Uterus (tissue), 3 donors: ENCODE measurements at regions not wholly inside any gene's neighbourhood (a gene's known extent, or its start where the extent isn't known, plus 50 kb on each side); places are given as distances from the start of the nearest gene placed in this dataset.

Experiments used
- DNase-seq, 2 donors: peaks; one replicate each; pipeline ENCODE4 v3.0.0-alpha.2; 2019 to 2020
- H3K27ac ChIP-seq, 2 donors: fragments of 200-600 bp; sonication (generic); 1 replicate in 1 of 2; 2 replicates in 1 of 2; pipeline ENCODE4 v1.5.1; 2016 to 2018
- H3K27me3 ChIP-seq, 2 donors: fragments of 200-600 bp; sonication (generic); one replicate each; pipeline ENCODE4 v1.5.1; 2018 to 2019; ENCODE audit warnings: control low read depth in 1 of 2
- H3K36me3 ChIP-seq, 2 donors: fragments of 200-600 bp; sonication (generic); one replicate each; pipeline ENCODE4 v1.5.1; 2019; ENCODE audit warnings: control low read depth in 1 of 2
- H3K4me1 ChIP-seq, 2 donors: fragments of 200-600 bp; sonication (generic); one replicate each; pipeline ENCODE4 v1.5.1; 2018 to 2019; ENCODE audit warnings: control low read depth in 1 of 2
- H3K4me3 ChIP-seq, 2 donors: fragments of 200-600 bp; sonication (generic); 1 replicate in 1 of 2; 2 replicates in 1 of 2; pipeline ENCODE4 v1.5.1; 2018 to 2019; ENCODE audit warnings: mild to moderate bottlenecking in 1 of 2
- H3K9me3 ChIP-seq, 2 donors: fragments of 200-600 bp; sonication (generic); one replicate each; pipeline ENCODE4 v1.5.1; 2019; ENCODE audit warnings: control low read depth in 1 of 2
- POLR2A ChIP-seq, 2 donors: fragments of 450-650 bp; IDR thresholded peaks; one replicate each; pipeline ENCODE4 v1.6.1; 2016; ENCODE audit warnings: antibody characterized with exemption in 2 of 2, mild to moderate bottlenecking in 1 of 2, moderate library complexity in 1 of 2
- intact Hi-C: fragments of 100-400 bp; cut with DNase I; formaldehyde crosslinking; loops from one replicate; pipeline ENCODE4 v1.15.1; 2023; ENCODE audit warnings: low total_unique reads
- TF ChIP-seq, protein P1 (sequence below), 4 experiments: fragments of 200-600 bp in 2 of 4; fragments of 450-650 bp in 2 of 4; sonication (generic) in 2 of 4; IDR thresholded peaks; one replicate each; pipeline ENCODE4 v1.5.1; 2016 to 2019; ENCODE audit warnings: antibody characterized with exemption in 4 of 4, mild to moderate bottlenecking in 2 of 4, moderate library complexity in 1 of 4
- donor health status: DM: yes; HTN: yes; CAD: no.

DNA sequence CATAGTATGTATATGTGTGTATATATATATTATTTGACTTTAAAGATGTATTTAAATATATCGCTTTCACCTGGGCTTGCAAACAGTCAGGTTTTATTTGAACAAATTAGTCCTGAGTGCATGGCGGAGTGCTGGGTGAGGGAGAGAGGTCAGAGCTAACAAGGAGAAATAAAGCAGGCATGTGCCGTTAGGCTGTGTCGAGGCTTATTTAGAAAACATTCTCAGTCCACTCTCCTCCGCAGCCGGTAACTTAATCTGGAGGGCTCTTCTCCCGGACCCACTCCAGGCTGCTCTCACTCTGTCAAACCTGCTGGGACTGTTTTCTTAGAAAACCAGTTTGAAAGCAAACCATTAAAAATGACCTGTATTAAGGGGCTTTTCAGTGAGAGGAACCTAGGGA lies 455.9 kb downstream of the MN1 start:
- intact Hi-C loops: no loop called here
- Histone ChIP-seq H3K27ac (no peak overlapping the region), H3K9me3 (peaks cover 0 to 3% of the 10 kb centered on the region in 2 donors), H3K36me3 (no peaks in the 10 kb centered on the region), H3K27me3 (no peaks in the 10 kb centered on the region), H3K4me3 (no peak overlapping the region), H3K4me1 (no peaks in the 10 kb centered on the region)
- DNase-seq: no peak
- no peak for TF ChIP-seq POLR2A (IDR thresholded peaks at IDR 0.05)
- TF ChIP-seq, protein P1, sequence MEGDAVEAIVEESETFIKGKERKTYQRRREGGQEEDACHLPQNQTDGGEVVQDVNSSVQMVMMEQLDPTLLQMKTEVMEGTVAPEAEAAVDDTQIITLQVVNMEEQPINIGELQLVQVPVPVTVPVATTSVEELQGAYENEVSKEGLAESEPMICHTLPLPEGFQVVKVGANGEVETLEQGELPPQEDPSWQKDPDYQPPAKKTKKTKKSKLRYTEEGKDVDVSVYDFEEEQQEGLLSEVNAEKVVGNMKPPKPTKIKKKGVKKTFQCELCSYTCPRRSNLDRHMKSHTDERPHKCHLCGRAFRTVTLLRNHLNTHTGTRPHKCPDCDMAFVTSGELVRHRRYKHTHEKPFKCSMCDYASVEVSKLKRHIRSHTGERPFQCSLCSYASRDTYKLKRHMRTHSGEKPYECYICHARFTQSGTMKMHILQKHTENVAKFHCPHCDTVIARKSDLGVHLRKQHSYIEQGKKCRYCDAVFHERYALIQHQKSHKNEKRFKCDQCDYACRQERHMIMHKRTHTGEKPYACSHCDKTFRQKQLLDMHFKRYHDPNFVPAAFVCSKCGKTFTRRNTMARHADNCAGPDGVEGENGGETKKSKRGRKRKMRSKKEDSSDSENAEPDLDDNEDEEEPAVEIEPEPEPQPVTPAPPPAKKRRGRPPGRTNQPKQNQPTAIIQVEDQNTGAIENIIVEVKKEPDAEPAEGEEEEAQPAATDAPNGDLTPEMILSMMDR (IDR thresholded peaks at IDR 0.05): no peak

DNA sequence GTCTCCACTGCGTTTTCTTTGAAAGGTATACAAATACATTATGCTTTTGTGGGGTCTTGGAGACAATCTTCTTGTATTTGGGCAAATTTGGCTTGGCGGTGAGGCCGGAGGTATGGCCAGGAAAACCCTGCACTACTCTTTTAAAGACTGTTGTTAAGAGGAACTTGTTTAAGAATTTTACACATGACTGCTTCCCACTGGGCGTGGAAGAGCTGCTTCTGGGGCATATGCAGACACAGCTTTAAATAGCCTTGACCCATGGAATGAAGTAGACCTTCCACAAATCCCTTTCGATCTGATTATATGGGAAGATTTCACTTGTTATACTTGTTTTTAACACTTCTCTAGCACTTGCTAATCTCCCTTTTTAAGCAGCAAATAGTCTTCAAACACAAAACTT lies 453.6 kb downstream of the MN1 start:
- Histone ChIP-seq H3K4me3 (no peak overlapping the region), H3K4me1 (no peaks in the 10 kb centered on the region), H3K36me3 (no peaks in the 10 kb centered on the region), H3K27me3 (no peaks in the 10 kb centered on the region), H3K9me3 (no peaks in the 10 kb centered on the region), H3K27ac (no peak overlapping the region)
- TF ChIP-seq, protein P1 (IDR thresholded peaks at IDR 0.05): no peak
- TF ChIP-seq POLR2A (IDR thresholded peaks at IDR 0.05): no peak
- intact Hi-C loops: no loop called here
- no peak for DNase-seq

DNA sequence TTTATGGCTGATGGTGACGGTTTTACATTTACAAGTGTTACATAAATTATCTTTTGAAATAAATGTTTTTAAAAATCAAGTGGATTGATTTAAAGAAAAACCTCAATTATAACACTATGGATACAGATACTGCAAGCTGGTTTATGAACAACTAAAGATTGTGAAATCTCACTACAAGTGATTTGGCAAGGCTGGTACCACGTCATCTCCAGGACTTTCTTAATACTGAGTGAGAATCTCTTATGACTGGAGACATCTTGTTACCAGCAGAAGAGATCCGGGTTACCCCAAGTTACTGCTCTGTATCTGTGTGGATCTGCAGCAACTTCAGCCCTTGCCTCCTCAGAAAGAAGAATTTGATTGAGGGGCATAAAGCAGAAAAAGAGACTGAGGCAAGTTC lies 452.9 kb downstream of the MN1 start:
- Histone ChIP-seq H3K9me3 (no peaks in the 10 kb centered on the region), H3K4me1 (no peaks in the 10 kb centered on the region), H3K27me3 (no peaks in the 10 kb centered on the region), H3K36me3 (no peaks in the 10 kb centered on the region), H3K27ac (no peak overlapping the region), H3K4me3 (no peak overlapping the region)
- intact Hi-C loops: no loop called here
- TF ChIP-seq POLR2A (IDR thresholded peaks at IDR 0.05): no peak
- TF ChIP-seq, protein P1 (IDR thresholded peaks at IDR 0.05): no peak
- no peak for DNase-seq

DNA sequence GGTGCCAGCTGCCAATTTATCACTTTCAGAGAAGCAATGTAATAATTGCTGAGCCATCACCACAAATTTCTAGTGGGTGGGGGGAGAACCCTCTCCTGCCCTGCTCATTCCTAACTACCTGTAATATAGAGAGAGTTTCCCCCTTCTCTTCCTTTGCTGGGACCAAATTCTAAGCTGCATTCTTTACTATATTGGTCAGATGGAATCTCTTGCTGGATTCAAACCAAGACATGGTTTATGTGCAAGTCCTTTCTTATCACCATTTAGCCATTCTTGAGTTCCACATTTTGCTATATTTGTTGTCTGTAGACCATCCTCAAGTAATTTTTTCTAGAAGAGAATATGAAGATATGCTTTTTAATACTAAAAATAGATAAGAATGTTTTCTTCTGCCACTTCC lies 452.1 kb downstream of the MN1 start:
- H3K27ac ChIP-seq: no peak overlapping the region
- H3K4me3 ChIP-seq: no peak overlapping the region
- H3K36me3 ChIP-seq: no peaks in the 10 kb centered on the region
- H3K4me1 ChIP-seq: no peaks in the 10 kb centered on the region
- no peak for TF ChIP-seq POLR2A (IDR thresholded peaks at IDR 0.05)
- TF ChIP-seq, protein P1 (IDR thresholded peaks at IDR 0.05): no peak
- DNase-seq: no peak
- intact Hi-C loops: no loop called here
- no peaks in the 10 kb centered on the region for H3K9me3 ChIP-seq
- H3K27me3 ChIP-seq: no peaks in the 10 kb centered on the region

DNA sequence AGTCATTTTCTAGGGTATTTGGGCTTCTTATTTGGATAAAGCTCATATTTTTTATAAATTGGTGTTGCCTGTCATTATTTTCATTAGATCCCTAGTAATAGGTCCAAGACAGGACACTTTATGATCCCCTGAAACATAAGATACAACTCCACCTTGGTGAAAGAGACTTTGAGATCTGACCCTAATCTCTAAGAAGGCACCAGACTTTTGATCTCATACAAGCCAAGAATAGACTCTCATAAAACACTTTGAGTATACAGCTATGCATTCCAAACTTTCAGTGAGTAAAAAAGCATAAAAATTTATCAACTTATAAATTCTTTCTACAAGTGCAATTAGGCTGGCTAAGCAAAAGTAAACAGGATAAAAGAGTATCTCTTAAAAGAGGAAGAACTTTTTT lies 451.2 kb downstream of the MN1 start:
- DNase-seq: no peak
- no peaks in the 10 kb centered on the region for H3K4me1 ChIP-seq
- no peak overlapping the region for H3K4me3 ChIP-seq
- intact Hi-C loops: no loop called here
- no peak for TF ChIP-seq POLR2A (IDR thresholded peaks at IDR 0.05)
- TF ChIP-seq, protein P1 (IDR thresholded peaks at IDR 0.05): no peak
- H3K9me3 ChIP-seq: no peaks in the 10 kb centered on the region
- no peaks in the 10 kb centered on the region for H3K27me3 ChIP-seq
- H3K36me3 ChIP-seq: no peaks in the 10 kb centered on the region
- no peak overlapping the region for H3K27ac ChIP-seq
